NCI-H524 (cell line): ENCODE measurements at regions not wholly inside any gene's neighbourhood (a gene's known extent, or its start where the extent isn't known, plus 50 kb on each side); places are given as distances from the start of the nearest gene placed in this dataset.

Experiments
- DNase-seq, 2 experiments: peaks; one replicate each; lab custom pipeline; 2025; lab: John Stamatoyannopoulos, UW

- DNase-seq = no peak
Measured at GRCh38 chr1:29746076-29746665, 509.8 kb downstream of the PTPRU start.

- no peak for DNase-seq
Measured at GRCh38 chr1:29744684-29745490, 508.6 kb downstream of the PTPRU start.

GRCh38 chr1:29743931-29744330 is 507.6 kb downstream of the PTPRU start:
- no peak for DNase-seq

- no peak for DNase-seq
Measured at GRCh38 chr1:29743264-29743663, 506.9 kb downstream of the PTPRU start.

GRCh38 chr1:29739176-29739575 is 502.9 kb downstream of the PTPRU start:
- DNase-seq = no peak

- no peak for DNase-seq
Measured at GRCh38 chr1:29736582-29737188, 500.4 kb downstream of the PTPRU start.

- DNase-seq = no peak
Measured at GRCh38 chr1:29732453-29732852, 496.1 kb downstream of the PTPRU start.

- DNase-seq = peak in 1 of 2 experiments; percentile 46
Measured at GRCh38 chr1:29730623-29731022, 494.3 kb downstream of the PTPRU start.

GRCh38 chr1:29729281-29729680 is 493.0 kb downstream of the PTPRU start:
- DNase-seq = no peak

- DNase-seq = no peak
Measured at GRCh38 chr1:29728703-29729102, 492.4 kb downstream of the PTPRU start.

GRCh38 chr1:29725262-29725661 is 488.9 kb downstream of the PTPRU start:
- no peak for DNase-seq

- DNase-seq = no peak
Measured at GRCh38 chr1:29722598-29722997, 486.3 kb downstream of the PTPRU start.

- DNase-seq = no peak
Measured at GRCh38 chr1:29719253-29719652, 482.9 kb downstream of the PTPRU start.

- no peak for DNase-seq
Measured at GRCh38 chr1:29718791-29719190, 482.5 kb downstream of the PTPRU start.

GRCh38 chr1:29716306-29716705 is 480.0 kb downstream of the PTPRU start:
- DNase-seq = no peak

GRCh38 chr1:29713857-29714256 is 477.5 kb downstream of the PTPRU start:
- no peak for DNase-seq

- no peak for DNase-seq
Measured at GRCh38 chr1:29712801-29713200, 476.5 kb downstream of the PTPRU start.

- DNase-seq = no peak
Measured at GRCh38 chr1:29712284-29712651, 475.9 kb downstream of the PTPRU start.

- no peak for DNase-seq
Measured at GRCh38 chr1:29711582-29712283, 475.4 kb downstream of the PTPRU start.

GRCh38 chr1:29709704-29710280 is 473.5 kb downstream of the PTPRU start:
- no peak for DNase-seq

- DNase-seq = peak; percentile 40 to 76
Measured at GRCh38 chr1:29708796-29709703, 472.7 kb downstream of the PTPRU start.
